ENCODE measurements at regions not wholly inside any gene's neighbourhood (a gene's known extent, or its start where the extent isn't known, plus 50 kb on each side); places are given as distances from the start of the nearest gene placed in this dataset.

GRCh38 chr4:110364911-110365520, 110.9 kb upstream of the ENPEP start:
- CTCF ChIA-PET (ENCODE audit: unreplicated experiment) = no interaction called here
- intact Hi-C loops (cut with micrococcal nuclease; ENCODE audit: unreplicated experiment) = no loop called here
- Histone ChIP-seq H4K20me1 (ENCODE audit: insufficient read depth, low read length) (no peaks in the 10 kb centered on the region), H3K4me1 (ENCODE audit: insufficient read depth, low read length, poor library complexity, severe bottlenecking) (no peaks in the 10 kb centered on the region), H2AFZ (ENCODE audit: low read length) (no peak overlapping the region), H3K79me2 (ENCODE audit: insufficient read depth, low read depth, low read length) (no peaks in the 10 kb centered on the region), H3K4me3 (ENCODE audit: low read depth, low read length, poor library complexity, severe bottlenecking) (no peak overlapping the region), H3K27ac (ENCODE audit: low read depth, low read length, poor library complexity, severe bottlenecking) (no peak overlapping the region), H3K4me2 (ENCODE audit: low read length) (no peak overlapping the region), H3K9me2 (ENCODE audit: insufficient read depth, low read length) (no peaks in the 10 kb centered on the region), H3K36me3 (ENCODE audit: insufficient read depth, low read length) (no peaks in the 10 kb centered on the region), H3K9me3 (ENCODE audit: low read length) (no peaks in the 10 kb centered on the region)
- BruUV-seq (replicated peaks) = no TSS peak
- no peak for DNase-seq (ENCODE audit: low spot score)
- POLR2A ChIA-PET = interaction anchor here (0.8 to 1.8 kb wide), 2 partner anchors 19 to 31 kb away, joined by 3 read pairs; no protein-coding TSS in a partner anchor
- no peak for TF ChIP-seq CTCF (conservative IDR thresholded peaks at IDR 0.05; ENCODE audit: low read length)
- no peak for TF ChIP-seq EZH2phosphoT487 (IDR thresholded peaks at IDR 0.05; ENCODE audit: borderline replicate concordance, low read depth, low read length)

GRCh38 chr4:110361921-110362320, 114.0 kb upstream of the ENPEP start:
- ChIA-PET POLR2A (no interaction called here), CTCF (ENCODE audit: unreplicated experiment) (no interaction called here)
- no TSS peak for BruUV-seq (replicated peaks)

GRCh38 chr4:110359076-110359475, 116.9 kb upstream of the ENPEP start:
- no peak for DNase-seq (ENCODE audit: low spot score)
- TF ChIP-seq CTCF (conservative IDR thresholded peaks at IDR 0.05; ENCODE audit: low read length) = no peak
- TF ChIP-seq EZH2phosphoT487 (IDR thresholded peaks at IDR 0.05; ENCODE audit: borderline replicate concordance, low read depth, low read length) = no peak
- Histone ChIP-seq H2AFZ (ENCODE audit: low read length) (no peak overlapping the region), H3K4me3 (ENCODE audit: low read depth, low read length, poor library complexity, severe bottlenecking) (no peak overlapping the region), H3K4me1 (ENCODE audit: insufficient read depth, low read length, poor library complexity, severe bottlenecking) (no peaks in the 10 kb centered on the region), H3K27ac (ENCODE audit: low read depth, low read length, poor library complexity, severe bottlenecking) (no peak overlapping the region), H3K4me2 (ENCODE audit: low read length) (no peak overlapping the region), H3K9me2 (ENCODE audit: insufficient read depth, low read length) (no peaks in the 10 kb centered on the region), H3K36me3 (ENCODE audit: insufficient read depth, low read length) (no peaks in the 10 kb centered on the region), H3K79me2 (ENCODE audit: insufficient read depth, low read depth, low read length) (no peaks in the 10 kb centered on the region), H3K9me3 (ENCODE audit: low read length) (no peaks in the 10 kb centered on the region), H4K20me1 (ENCODE audit: insufficient read depth, low read length) (no peaks in the 10 kb centered on the region)
- no TSS peak for BruUV-seq (replicated peaks)
- ChIA-PET POLR2A (interaction anchor here (0.5 to 0.6 kb wide), 2 partner anchors 432 to 1510 kb away, joined by 3 read pairs; no protein-coding TSS in a partner anchor), CTCF (ENCODE audit: unreplicated experiment) (no interaction called here)
- intact Hi-C loops (cut with micrococcal nuclease; ENCODE audit: unreplicated experiment) = no loop called here

More at GRCh38 chr4:110361921-110362320, 114.0 kb upstream of the ENPEP start:
- Histone ChIP-seq H3K9me2 (ENCODE audit: insufficient read depth, low read length) (no peaks in the 10 kb centered on the region), H3K79me2 (ENCODE audit: insufficient read depth, low read depth, low read length) (no peaks in the 10 kb centered on the region), H3K4me3 (ENCODE audit: low read depth, low read length, poor library complexity, severe bottlenecking) (no peak overlapping the region), H3K4me1 (ENCODE audit: insufficient read depth, low read length, poor library complexity, severe bottlenecking) (no peaks in the 10 kb centered on the region), H2AFZ (ENCODE audit: low read length) (no peak overlapping the region), H3K4me2 (ENCODE audit: low read length) (no peak overlapping the region), H3K9me3 (ENCODE audit: low read length) (no peaks in the 10 kb centered on the region), H3K27ac (ENCODE audit: low read depth, low read length, poor library complexity, severe bottlenecking) (no peak overlapping the region), H4K20me1 (ENCODE audit: insufficient read depth, low read length) (no peaks in the 10 kb centered on the region), H3K36me3 (ENCODE audit: insufficient read depth, low read length) (no peaks in the 10 kb centered on the region)
- no peak for DNase-seq (ENCODE audit: low spot score)
- TF ChIP-seq EZH2phosphoT487 (IDR thresholded peaks at IDR 0.05; ENCODE audit: borderline replicate concordance, low read depth, low read length) = no peak
- intact Hi-C loops (cut with micrococcal nuclease; ENCODE audit: unreplicated experiment) = no loop called here

All from OCI-LY7 (cell line).